ENCODE measurements at regions not wholly inside any gene's neighbourhood (a gene's known extent, or its start where the extent isn't known, plus 50 kb on each side); places are given as distances from the start of the nearest gene placed in this dataset.
A peak's percentile ranks its signal among the peaks of the same experiment; 100 is the strongest.
"Not testable (repeated sequence)": the region's sequence is repeated elsewhere in the genome, so short reads cannot be mapped to it uniquely, and the experiment has no call there.

GRCh38 chr1:187038784-187039183 lies 210.0 kb downstream of the PLA2G4A start:
- no peak for DNase-seq

GRCh38 chr1:187041104-187041503 lies 212.4 kb downstream of the PLA2G4A start:
- no peak for DNase-seq

GRCh38 chr1:187042538-187042937 lies 213.8 kb downstream of the PLA2G4A start:
- DNase-seq = no peak

GRCh38 chr1:187043433-187043832 lies 214.7 kb downstream of the PLA2G4A start:
- DNase-seq = not testable (repeated sequence)

- no peak for DNase-seq
Measured at GRCh38 chr1:187044411-187044810, 215.7 kb downstream of the PLA2G4A start.

DNA sequence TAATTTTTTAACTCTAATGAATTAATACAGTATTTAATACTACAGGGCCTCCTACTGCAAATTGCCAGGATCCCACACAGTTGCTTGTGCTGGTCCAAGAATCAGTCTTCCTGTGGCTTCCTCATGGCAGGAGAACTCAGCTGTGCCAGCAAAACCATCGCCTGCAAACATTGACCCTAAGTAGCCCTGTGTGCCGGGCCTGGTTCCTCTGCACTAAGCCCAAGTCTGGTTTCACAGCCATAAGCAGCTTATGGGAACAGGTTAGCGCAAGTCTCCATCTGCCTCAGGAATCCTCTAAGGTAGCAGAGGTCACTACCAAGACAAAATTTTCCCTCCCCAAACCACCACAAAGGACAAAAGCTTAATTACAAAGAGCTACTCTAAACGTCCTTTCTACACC lies 216.6 kb downstream of the PLA2G4A start:
- no peak for DNase-seq

GRCh38 chr1:187046293-187046692 lies 217.5 kb downstream of the PLA2G4A start:
- DNase-seq = no peak

- no peak for DNase-seq
Measured at GRCh38 chr1:187047298-187047697, 218.5 kb downstream of the PLA2G4A start.

DNA sequence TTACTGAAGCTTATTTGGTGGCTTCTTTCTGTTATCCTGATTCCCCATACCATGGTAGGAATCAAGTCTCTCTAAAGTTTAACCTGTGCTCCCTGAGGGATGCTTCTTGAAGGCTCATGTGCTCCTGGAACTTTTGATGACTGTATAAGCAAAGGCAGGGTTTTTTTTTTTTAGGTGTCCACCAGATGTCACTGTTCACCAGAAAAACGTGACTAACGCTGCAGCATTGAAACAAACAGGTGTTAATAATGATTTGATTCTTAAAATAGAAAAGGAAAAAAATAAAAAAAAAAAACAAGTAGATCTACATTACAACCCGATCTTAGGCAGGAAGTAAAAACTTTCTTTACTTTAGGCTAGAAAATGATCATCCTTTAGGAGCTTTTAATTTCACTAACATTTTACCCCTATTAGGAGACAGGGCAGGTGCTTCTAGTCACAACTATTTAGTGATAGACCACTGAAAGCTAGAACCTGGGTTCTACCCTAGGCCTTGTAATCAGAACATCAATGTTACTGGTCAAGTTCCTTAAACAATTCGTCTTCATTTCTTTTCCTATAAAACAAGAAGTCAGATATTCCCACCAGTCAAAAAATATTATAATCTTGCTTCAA lies 223.0 kb downstream of the PLA2G4A start:
- DNase-seq = peak; percentile 9

DNA sequence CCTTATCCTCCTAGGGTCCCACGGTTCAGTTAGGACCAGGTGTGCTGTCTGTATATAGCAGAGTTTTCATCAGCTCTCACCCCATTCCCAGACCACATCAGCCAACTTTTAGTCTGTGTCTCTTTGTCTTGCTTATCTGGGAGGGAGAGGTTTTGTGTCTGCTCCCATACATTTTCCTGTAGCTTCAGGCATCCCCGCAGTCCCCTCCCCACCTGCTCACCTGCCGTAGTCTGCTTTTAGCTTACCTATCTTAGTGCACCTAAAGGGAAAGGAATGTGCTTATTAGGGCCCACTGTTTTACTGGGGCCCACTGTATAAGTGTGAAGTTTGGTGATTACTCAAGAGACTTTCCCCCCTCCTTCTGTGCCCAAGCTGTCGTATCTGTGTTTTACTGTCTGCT lies 225.1 kb downstream of the PLA2G4A start:
- no peak for DNase-seq

DNA sequence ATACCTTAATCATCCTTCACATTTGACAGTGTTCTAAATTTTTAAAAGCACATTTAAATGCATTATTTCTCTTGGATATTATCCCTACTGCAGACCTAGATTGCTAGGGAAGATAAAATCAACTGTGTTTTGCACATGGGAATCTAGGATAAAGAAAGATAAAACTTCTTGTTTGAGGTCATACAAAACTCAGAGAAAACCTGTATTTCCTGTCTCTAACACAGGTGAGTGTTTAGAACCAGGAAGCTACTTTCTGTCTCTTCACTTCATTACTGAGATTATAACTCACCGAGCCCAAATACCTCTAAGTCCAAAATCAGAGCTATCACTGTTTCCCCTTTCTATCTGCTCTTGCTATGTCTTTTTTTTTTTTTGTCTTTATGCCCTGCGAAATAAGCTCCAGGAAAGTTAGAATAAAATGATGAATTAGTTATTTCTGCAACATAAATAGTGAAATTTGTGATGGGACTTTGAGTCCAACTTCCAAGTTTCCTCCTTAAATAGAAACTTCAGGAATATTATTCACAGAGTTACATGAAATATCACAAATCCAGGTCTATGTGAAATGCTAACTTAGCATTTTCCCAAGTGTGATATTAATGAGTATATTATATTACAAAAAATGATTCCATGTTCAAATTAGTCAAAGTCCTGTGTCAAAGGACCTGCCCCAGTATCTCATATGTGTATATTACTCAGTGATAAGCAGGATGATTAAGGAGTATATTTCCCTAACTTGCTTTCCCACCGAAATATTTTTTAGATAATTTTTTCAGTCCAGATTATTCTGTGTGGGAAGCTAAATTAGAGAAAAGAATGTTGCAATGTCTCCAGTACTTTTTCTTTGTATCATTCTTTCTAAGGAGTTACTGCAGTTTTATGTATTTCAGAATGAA lies 226.4 kb downstream of the PLA2G4A start:
- no peak for DNase-seq

GRCh38 chr1:187063271-187063670 lies 234.5 kb downstream of the PLA2G4A start:
- no peak for DNase-seq

DNA sequence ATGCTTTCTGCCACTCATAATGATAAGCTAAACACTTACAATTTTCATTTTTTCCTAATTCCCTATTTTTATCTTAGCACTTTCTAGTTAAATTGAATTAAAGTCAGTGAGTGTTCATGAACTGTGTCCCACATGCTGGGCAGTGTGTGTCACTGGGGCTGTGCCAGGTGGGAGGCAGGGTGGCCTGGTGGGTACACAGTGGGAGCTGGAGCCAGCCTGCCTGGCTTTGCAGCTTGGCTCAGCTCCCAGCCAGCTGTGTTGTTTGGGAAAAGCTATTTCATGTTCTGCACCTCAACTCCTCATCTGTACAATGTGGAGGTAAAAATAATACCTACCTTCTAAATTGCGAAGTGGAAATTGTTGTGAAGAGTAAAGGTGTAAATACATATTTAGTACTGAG lies 238.4 kb downstream of the PLA2G4A start:
- no peak for DNase-seq

GRCh38 chr1:187070076-187070475 lies 241.3 kb downstream of the PLA2G4A start:
- no peak for DNase-seq

DNA sequence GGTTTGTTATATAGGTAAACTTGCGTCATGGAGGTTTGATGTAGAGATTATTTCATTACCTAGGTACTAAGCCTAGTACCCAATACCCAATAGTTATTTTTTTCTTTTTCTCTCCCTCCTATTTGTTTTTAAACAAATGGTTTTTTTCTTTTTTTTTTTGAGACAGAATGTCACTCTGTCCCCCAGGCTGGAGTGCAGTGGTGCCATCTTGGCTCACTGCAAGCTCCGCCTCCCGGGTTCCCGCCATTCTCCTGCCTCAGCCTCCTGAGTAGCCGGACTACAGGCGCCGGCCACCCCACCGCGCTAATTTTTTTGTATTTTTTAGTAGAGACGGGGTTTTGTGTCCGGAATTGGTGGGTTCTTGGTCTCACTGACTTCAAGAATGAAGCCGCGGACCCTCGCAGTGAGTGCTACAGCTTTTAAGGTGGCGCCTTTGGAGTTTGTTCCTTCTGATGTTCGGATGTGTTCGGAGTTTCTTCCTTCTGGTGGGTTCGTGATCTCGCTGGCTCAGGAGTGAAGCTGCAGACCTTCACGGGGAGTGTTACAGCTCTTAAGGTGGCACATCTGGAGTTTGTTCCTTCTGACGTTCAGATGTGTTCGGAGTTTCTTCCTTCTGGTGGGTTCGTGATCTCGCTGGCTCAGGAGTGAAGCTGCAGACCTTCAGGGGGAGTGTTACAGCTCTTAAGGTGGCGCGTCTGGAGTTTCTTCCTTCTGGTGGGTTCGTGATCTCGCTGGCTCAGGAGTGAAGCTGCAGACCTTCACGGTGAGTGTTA lies 243.7 kb downstream of the PLA2G4A start:
- DNase-seq = not testable (repeated sequence)

- not testable (repeated sequence) for DNase-seq
Measured at GRCh38 chr1:187073035-187073560, 244.3 kb downstream of the PLA2G4A start.

DNA sequence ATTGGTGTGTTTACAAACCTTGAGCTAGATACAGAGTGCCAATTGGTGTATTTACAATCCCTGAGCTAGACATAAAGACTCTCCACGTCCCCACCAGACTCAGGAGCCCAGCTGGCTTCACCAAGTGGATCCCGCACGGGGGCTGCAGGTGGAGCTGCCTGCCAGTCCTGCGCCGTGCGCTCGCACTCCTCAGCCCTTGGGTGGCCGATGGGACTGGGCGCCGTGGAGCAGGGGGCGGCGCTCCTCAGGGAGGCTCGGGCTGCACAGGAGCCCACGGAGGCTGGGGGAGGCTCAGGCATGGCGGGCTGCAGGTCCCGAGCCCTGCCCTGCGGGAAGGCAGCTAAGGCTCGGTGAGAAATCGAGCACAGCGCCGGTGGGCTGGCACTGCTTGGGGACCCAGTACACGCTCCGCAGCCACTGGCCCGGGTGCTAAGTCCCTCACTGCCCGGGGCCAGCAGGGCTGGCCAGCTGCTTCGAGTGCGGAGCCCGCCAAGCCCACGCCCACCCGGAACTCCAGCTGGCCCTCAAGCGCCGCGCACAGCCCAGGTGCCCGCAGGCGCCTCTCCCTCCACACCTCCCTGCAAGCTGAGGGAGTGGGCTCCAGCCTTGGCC lies 245.0 kb downstream of the PLA2G4A start:
- DNase-seq = not testable (repeated sequence)

DNA sequence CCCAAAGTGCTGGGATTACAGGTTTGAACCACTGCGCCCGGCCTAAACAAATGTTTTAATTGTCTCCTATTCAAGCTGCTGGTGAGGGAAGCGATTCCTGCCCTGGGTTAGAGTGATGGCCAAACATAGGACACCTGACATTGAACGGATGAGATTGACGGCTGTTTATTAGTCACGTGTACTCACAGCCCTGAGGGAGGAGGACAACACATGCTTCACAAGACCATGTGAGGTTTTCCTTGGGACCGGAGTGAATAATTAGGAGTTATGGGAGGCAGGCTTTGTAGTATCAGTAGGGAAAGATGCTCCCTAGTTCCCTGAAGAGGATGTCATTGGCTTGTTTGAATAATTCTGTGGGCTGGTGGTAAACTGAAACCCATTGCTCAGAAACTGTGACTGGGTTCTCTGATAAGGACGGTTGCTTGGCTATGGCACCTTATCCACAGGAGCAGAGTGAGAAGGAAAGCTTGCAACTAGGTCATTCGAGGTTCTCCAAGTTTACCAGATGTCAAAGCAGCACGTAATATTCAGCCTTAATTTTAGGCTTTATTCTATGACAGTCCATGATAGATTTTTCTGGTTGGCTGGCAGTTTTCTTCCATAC lies 245.8 kb downstream of the PLA2G4A start:
- DNase-seq = no peak

- DNase-seq = no peak
Measured at GRCh38 chr1:187076922-187077321, 248.2 kb downstream of the PLA2G4A start.

GRCh38 chr1:187078321-187078720 lies 249.6 kb downstream of the PLA2G4A start:
- no peak for DNase-seq

DNA sequence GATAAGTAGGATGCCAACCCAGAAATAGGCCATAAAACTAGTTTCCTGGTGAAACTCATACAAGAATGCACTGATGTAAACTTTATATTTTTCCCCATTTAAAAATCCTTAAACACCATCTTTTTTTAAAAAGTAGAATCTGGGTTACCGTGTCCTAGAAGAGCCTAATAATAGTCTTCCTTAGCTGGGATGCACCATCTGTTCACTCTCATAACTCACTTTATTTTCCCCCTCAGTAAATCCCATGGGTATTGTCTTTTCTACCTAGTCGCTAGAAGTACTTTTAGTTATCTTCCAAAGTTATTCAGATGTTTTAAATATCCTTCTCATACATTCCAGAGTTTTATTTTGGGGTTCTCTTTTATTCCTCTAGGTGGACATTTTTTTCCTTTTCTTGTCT lies 250.2 kb downstream of the PLA2G4A start:
- no peak for DNase-seq

GRCh38 chr1:187079330-187079729 lies 250.6 kb downstream of the PLA2G4A start:
- DNase-seq = no peak

Measured in skin of body (tissue), 1 donor.